Neural crest cell (in vitro differentiated cells): ENCODE measurements at regions not wholly inside any gene's neighbourhood (a gene's known extent, or its start where the extent isn't known, plus 50 kb on each side); places are given as distances from the start of the nearest gene placed in this dataset.

Experiments
- DNase-seq: peaks from one replicate; pipeline ENCODE4 v3.0.0; 2021; ENCODE audit warnings: low read depth, mixed read lengths, low spot score
- H3K27ac Mint-ChIP-seq: one replicate; pipeline ENCODE4 v1.8.0; 2021; ENCODE audit warnings: mild to moderate bottlenecking, mixed read lengths; ENCODE audit not compliant: unreplicated experiment
- H3K27me3 Mint-ChIP-seq: 2 replicates; pipeline ENCODE4 v1.8.0; 2021; ENCODE audit warnings: low read depth, mild to moderate bottlenecking, mixed read lengths
- H3K36me3 Mint-ChIP-seq: 2 replicates; pipeline ENCODE4 v1.8.0; 2021; ENCODE audit warnings: low read depth, mild to moderate bottlenecking, mixed read lengths
- H3K4me1 Mint-ChIP-seq: 2 replicates; pipeline ENCODE4 v1.8.0; 2021; ENCODE audit warnings: mixed read lengths
- H3K4me3 Mint-ChIP-seq: one replicate; pipeline ENCODE4 v1.8.0; 2021; ENCODE audit warnings: mild to moderate bottlenecking, mixed read lengths
- H3K9me3 Mint-ChIP-seq: 2 replicates; pipeline ENCODE4 v1.8.0; 2021; ENCODE audit warnings: mixed read lengths
- TF ChIP-seq, protein P1 (sequence below): fragments of 200-600 bp; sonication (generic); conservative IDR thresholded peaks from 2 replicates; pipeline ENCODE4 v1.5.0; 2021; ENCODE audit warnings: antibody characterized with exemption, mild to moderate bottlenecking

DNA sequence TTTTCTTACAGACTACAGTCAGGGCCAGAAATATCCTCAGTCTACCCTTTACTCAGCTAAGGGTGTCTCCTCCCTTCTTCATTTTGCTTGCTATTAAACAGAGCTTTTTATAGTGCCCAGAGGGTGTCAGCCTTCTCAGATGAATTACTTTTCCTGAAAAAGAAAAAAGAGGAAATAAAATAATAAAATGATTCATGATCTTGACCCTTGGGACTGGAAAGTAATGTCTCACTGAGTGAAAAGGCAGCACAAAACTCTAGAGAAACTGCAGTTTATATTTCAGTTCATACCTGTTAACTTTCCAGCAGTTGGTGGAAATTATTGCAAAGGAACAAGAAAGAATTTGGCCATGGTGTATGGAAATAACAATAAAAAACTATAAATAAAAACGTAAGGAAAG, 170.6 kb downstream of the IBTK start:
- Mint-ChIP-seq H3K27me3 (no peaks in the 10 kb centered on the region), H3K9me3 (peaks cover 5% of the 10 kb centered on the region), H3K4me3 (no peak overlapping the region), H3K27ac (no peak overlapping the region), H3K36me3 (no peaks in the 10 kb centered on the region), H3K4me1 (peaks cover 5% of the 10 kb centered on the region)
- TF ChIP-seq, protein P1, sequence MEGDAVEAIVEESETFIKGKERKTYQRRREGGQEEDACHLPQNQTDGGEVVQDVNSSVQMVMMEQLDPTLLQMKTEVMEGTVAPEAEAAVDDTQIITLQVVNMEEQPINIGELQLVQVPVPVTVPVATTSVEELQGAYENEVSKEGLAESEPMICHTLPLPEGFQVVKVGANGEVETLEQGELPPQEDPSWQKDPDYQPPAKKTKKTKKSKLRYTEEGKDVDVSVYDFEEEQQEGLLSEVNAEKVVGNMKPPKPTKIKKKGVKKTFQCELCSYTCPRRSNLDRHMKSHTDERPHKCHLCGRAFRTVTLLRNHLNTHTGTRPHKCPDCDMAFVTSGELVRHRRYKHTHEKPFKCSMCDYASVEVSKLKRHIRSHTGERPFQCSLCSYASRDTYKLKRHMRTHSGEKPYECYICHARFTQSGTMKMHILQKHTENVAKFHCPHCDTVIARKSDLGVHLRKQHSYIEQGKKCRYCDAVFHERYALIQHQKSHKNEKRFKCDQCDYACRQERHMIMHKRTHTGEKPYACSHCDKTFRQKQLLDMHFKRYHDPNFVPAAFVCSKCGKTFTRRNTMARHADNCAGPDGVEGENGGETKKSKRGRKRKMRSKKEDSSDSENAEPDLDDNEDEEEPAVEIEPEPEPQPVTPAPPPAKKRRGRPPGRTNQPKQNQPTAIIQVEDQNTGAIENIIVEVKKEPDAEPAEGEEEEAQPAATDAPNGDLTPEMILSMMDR = no peak
- DNase-seq = no peak

DNA sequence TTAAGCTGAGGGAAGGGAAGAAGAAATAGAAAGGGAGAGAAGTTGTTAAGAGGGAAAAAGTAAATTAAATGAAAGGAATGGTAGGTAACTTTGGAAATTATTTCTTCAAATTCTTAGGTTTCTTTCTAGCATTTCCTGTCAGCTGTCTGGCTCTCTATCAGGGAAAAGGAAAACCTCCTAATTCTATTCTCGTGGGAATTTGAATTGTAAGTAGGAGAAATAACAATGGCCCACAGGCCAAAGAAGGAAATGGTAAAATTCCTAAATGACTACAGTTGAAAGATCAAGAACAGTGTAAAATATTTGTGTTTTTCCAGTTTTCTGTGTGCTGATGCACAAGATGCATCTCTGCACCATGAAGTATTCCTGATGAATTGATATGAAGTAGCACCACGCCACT, 173.0 kb downstream of the IBTK start:
- TF ChIP-seq, protein P1 = no peak
- H3K36me3 Mint-ChIP-seq = no peaks in the 10 kb centered on the region

DNA sequence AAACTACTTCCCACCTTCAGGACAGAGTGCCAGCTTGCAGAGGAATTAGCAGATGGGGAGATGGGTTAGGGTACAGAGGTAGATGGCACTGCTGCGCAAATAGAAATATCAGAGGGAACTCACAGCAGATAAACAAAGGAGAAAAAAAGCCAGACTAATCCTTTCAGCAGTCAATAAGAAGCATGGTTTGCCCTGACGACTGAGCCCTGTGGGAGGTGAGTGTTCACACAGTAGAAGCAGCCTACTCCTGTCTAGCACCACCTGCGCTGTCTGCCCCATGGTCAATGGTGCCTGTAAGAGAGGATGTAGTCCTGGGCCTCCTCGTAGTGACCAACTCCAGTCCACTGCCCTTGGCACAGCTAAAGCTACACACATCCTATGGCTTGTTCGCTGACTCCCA, 174.1 kb downstream of the IBTK start:
- H3K27ac Mint-ChIP-seq = no peak overlapping the region
- no peaks in the 10 kb centered on the region for H3K4me1 Mint-ChIP-seq
- TF ChIP-seq, protein P1 = no peak

More for the DNA sequence above, 173.0 kb downstream of the IBTK start:
- no peak overlapping the region for H3K27ac Mint-ChIP-seq
- peaks cover 2% of the 10 kb centered on the region for H3K9me3 Mint-ChIP-seq
- H3K4me3 Mint-ChIP-seq = no peak overlapping the region
- peaks cover 4% of the 10 kb centered on the region for H3K4me1 Mint-ChIP-seq
- H3K27me3 Mint-ChIP-seq = no peaks in the 10 kb centered on the region
- DNase-seq = no peak

DNA sequence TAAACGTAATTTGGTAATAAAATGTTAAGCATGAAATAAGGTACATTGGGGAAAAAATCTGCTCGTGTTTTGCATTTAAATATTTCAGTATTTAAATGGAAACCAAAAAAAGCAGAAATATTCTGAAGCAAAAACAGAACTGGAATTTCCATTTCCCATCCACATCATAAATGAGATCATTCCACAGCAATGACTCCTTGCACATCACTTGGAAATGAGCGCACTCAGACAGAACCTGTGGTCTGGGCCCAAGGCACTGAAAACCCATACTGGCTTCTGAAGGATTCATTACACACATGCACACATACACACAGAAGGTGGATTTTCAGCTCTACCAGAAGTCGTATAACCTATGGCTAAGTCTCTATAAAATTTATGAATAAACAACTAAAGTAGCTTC, 174.8 kb downstream of the IBTK start:
- Mint-ChIP-seq H3K27me3 (no peaks in the 10 kb centered on the region), H3K9me3 (no peaks in the 10 kb centered on the region), H3K36me3 (no peaks in the 10 kb centered on the region), H3K27ac (no peak overlapping the region), H3K4me3 (no peak overlapping the region), H3K4me1 (no peaks in the 10 kb centered on the region)
- DNase-seq = no peak
- TF ChIP-seq, protein P1 = no peak

More for the DNA sequence above, 174.1 kb downstream of the IBTK start:
- no peak for DNase-seq
- no peak overlapping the region for H3K4me3 Mint-ChIP-seq
- no peaks in the 10 kb centered on the region for H3K36me3 Mint-ChIP-seq
- no peaks in the 10 kb centered on the region for H3K9me3 Mint-ChIP-seq
- H3K27me3 Mint-ChIP-seq = no peaks in the 10 kb centered on the region

DNA sequence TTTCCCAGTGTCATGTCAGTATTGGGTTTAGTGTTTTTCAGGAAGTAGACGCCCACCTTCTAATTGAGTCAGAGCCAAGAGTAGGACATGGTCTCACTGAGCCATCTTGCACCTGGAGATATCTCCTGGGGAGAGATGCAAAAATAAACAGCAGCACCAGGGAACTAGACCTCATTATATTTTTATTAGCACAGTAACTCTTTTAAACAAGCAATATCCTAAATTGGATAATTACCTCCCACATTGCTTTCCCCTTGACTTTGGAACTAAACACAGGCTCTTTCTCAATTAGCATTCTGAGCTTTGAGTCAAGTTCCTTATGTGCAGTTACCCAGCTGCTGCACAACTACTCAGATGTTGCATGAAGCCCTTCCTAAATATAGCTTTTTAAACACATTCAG, 175.4 kb downstream of the IBTK start:
- Mint-ChIP-seq H3K36me3 (no peaks in the 10 kb centered on the region), H3K27ac (no peak overlapping the region), H3K9me3 (no peaks in the 10 kb centered on the region), H3K4me1 (no peaks in the 10 kb centered on the region), H3K27me3 (no peaks in the 10 kb centered on the region), H3K4me3 (no peak overlapping the region)
- TF ChIP-seq, protein P1 = no peak
- no peak for DNase-seq

DNA sequence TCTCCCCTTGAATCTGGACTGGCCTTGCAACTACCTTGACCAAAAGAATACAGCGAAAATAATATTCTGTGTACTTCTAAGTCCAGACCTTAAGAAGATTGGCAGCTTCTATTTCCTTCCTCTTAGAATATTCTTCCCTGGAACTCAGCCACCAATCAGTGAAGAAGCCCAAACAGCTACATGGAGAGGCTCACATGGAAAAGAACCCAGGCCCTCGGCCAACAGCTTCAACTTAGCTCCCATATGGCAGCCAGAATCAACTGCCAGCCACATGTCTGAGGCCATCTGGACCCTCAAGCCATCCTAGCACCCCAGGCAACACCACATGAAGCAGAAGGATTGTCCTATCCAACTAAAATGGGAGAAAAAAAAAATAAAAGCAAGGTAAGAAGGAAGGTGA, 178.8 kb downstream of the IBTK start:
- DNase-seq = no peak
- H3K27ac Mint-ChIP-seq = no peak overlapping the region
- H3K9me3 Mint-ChIP-seq = no peaks in the 10 kb centered on the region
- TF ChIP-seq, protein P1 = no peak
- no peaks in the 10 kb centered on the region for H3K36me3 Mint-ChIP-seq
- no peak overlapping the region for H3K4me3 Mint-ChIP-seq
- no peaks in the 10 kb centered on the region for H3K27me3 Mint-ChIP-seq
- no peaks in the 10 kb centered on the region for H3K4me1 Mint-ChIP-seq
